DMS114 treated with DMSO at 0.1 percent for 48 hours (cell line): ENCODE measurements at regions not wholly inside any gene's neighbourhood (a gene's known extent, or its start where the extent isn't known, plus 50 kb on each side); places are given as distances from the start of the nearest gene placed in this dataset.
"Not testable (repeated sequence)": the region's sequence is repeated elsewhere in the genome, so short reads cannot be mapped to it uniquely, and the experiment has no call there.

Experiments used
- DNase-seq: peaks from one replicate; lab custom pipeline; 2025; ENCODE audit not compliant: unreplicated experiment; lab: John Stamatoyannopoulos, UW

GRCh38 chr21:20221981-20222380 lies 776.2 kb upstream of the NCAM2 start:
- not testable (repeated sequence) for DNase-seq

DNA sequence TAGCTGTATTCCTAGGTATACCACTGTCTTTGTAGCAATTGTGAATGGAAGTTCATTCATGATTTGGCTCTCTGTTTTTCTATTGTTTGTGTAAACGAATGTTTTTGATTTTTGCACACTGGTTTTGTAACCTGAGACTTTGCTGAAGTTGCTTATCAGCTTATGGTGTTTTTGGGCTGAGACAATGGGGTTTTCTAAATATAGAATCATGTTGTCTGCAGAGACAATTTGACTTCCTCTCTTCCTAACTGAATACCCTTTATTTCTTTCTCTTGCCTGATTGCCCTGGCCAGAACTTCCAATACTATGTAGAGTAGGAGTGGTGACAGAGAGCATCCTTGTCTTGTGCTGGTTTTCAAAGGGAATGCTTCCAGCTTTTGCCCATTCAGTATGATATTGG lies 761.6 kb upstream of the NCAM2 start:
- DNase-seq: not testable (repeated sequence)

GRCh38 chr21:20249401-20249800 lies 748.8 kb upstream of the NCAM2 start:
- DNase-seq: no peak

GRCh38 chr21:20250337-20250736 lies 747.9 kb upstream of the NCAM2 start:
- DNase-seq: no peak

DNA sequence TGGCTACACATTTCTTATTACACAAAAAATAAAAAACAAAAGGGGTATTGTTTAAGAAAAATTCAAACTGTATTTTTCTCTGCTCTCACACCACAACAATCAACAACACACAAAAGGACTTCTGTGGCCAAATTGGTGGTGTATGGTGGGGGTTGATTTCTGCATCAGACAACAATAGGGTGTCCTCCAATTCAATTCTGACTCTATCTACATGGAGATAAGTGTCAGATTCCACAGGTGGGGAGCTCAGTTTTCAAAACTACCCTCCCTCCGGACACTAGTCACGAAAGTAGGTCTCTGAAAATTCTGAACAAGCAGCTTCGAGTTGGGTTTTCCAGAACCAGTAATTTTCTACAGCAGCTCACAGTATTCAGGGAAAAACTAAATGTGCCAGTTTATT lies 744.9 kb upstream of the NCAM2 start:
- DNase-seq: no peak

DNA sequence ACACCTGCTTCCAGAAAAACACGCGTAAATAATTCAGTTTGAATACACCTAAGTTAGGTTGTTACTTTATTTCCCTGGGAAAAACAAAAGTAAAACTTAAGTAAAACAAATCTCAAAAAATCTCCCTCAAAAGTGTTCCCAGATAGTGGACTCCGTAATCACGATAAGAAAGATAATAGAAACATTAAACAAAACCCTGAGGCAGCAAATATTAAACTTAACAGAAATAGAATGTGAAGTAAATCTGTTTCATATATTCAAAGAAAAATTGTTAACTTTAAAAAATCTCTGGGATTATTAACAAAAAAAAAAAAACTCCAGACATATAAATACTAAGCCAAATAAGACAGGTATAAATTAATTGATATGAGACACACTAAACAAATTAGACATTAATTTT lies 743.2 kb upstream of the NCAM2 start:
- no peak for DNase-seq

- DNase-seq: no peak
Observed at GRCh38 chr21:20257052-20257740, 741.0 kb upstream of the NCAM2 start.

GRCh38 chr21:20258542-20258941 lies 739.7 kb upstream of the NCAM2 start:
- DNase-seq: no peak

DNA sequence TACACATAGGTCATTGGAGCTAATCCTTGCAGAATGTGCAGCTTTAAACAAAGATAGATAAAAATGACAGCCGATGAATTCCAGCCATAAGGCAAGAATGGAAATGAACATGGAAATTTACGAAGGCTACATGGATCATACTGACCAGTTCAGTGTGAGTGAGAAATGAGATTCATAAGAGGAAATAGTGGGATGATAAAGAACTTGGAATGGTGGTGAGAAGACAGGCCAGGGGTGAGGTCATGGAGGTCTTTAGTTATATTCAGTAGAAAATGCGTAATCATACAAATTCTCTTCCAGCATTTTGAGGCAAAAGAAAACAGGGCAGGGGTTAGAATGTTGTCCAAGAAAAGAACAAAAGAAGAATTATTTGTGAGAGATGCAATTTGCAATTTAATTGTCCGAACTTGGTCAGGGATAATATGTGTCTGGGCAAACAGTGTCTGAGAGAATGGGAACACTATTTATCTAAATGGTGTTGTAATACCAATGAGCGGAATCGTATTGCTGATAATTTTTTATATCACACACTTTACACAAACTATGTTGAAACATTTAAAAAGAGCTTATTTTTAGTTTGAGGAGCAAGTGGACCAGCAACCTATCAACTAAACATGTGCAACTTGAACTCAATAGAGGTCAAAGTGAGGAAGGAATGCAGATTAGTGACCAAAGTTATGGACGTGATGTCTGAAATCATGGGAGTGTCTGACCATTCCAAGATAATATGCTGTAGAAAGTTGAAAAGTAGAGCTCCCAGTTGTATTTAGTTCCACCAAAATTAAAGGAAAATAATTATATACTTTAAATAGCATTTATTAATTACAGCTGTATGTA lies 739.0 kb upstream of the NCAM2 start:
- no peak for DNase-seq

GRCh38 chr21:20260124-20260523 lies 738.1 kb upstream of the NCAM2 start:
- DNase-seq: no peak

DNA sequence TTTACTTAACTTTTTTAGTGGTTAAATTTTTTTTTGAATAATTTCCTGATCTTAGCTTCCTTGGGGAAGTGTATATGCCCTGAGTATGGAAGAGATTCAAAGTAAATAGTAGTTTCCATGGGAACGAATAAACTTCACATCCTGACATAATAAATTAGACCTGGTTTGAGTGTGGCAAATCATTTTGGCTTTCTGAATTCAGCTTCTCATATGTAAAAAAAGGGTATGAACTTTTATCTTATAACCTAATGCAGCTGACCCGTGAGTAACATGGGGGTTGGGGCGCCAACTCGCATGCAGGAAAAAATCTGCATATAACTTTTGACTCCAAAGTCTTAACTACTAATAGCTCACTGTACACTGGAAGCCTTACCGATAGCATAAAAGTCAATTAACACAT lies 736.8 kb upstream of the NCAM2 start:
- DNase-seq: no peak

GRCh38 chr21:20265707-20266440 lies 732.3 kb upstream of the NCAM2 start:
- no peak for DNase-seq

DNA sequence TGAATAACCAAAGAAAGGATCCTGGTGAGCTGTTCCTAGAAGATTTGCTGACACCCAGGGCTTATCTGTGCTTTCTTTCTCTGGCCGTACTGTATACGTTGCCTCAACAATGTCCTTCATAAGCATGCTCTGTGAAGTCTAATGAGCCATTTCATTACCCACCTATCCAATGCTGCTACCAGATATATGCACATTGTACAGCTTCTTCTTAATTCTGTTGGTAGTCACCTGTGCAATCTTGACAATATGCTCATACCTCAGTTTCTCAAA lies 731.8 kb upstream of the NCAM2 start:
- DNase-seq: no peak

DNA sequence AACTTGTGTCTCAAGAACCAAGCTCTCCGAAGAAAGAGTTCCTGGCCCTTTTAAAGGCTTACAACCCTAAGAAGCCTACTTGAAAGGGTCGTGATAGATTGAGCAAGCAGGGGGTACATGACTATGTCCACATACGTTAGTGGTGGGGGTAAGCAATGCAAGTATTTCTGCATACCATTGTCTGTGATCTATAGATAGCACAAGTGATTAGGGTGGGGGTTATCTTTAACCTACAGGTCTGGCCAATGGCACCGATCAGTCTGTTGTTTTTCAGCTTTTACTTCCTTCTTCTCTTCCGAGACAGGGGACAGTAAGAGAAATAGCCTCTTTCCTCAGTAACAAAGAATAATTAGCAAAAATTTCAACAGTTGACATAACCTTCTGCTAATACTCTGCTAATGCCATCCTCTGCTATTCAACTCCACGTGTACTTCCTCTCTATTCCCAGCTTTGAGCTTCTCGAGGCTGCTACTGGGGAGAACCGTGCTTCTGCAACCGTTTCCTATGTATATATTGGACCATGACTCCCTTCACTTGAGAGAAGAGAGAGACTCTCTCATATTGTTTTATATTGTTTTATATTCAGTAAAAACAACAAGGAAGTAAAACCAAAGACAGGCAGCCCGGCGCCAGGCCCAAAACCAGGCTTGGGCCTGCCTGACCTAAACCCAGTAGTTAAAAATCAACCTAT lies 727.7 kb upstream of the NCAM2 start:
- DNase-seq: no peak

- no peak for DNase-seq
Observed at GRCh38 chr21:20272791-20273362, 725.3 kb upstream of the NCAM2 start.

DNA sequence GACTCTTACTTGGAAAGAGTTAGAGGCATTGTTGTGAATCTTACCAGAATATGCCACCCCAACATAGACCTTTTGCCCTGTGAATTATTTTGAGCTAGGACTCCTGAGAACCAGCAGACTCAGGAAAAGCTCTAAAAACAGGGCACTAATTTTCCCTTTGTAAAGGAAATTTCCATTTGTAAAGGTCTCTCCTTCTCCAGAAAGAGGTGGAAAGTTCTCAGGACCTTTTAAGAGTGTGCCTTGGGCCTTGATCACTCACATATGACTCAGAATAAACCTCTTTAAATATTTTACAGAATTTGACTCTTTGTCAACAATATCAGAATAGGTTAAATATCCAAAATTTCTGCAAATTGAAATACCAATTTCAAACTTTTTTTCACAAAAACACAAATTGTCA lies 721.8 kb upstream of the NCAM2 start:
- DNase-seq: no peak

GRCh38 chr21:20276954-20277353 lies 721.3 kb upstream of the NCAM2 start:
- DNase-seq: no peak

DNA sequence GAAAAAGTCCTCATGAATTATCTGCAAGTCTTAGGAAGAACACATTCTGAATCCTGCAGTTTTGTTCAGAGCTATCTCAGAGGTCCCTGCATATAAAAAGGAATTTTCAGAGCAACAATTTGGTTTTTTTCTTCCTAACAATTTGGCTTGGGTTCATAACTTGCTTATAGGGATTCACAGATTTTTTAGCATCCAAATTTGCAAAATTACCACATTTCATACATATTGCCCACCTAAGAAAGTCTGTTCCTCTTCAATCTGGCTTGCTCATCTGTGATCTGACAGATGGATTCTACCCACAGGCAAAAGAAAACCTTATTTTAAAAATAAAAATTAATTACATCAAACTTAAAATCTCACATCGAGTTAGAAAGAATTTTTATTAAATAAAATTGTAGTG lies 714.4 kb upstream of the NCAM2 start:
- no peak for DNase-seq

DNA sequence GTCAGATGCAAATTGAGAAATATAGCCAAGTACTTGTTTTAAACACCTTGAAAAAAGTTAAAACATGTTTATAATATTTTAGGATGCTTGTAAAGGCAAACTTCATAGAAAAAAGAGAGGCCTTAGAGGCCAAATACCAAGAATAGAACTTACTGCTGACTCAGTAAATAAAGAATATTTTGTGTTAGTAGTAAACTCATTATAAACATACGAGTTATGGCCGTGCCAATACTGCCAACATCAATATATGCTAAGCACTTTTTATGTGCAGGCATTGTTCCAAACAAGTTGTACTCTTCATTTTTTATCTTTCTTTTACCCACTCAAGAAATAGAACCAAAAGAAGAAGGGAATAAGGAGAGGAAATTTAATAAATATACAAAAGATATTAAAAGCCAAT lies 705.9 kb upstream of the NCAM2 start:
- DNase-seq: no peak

DNA sequence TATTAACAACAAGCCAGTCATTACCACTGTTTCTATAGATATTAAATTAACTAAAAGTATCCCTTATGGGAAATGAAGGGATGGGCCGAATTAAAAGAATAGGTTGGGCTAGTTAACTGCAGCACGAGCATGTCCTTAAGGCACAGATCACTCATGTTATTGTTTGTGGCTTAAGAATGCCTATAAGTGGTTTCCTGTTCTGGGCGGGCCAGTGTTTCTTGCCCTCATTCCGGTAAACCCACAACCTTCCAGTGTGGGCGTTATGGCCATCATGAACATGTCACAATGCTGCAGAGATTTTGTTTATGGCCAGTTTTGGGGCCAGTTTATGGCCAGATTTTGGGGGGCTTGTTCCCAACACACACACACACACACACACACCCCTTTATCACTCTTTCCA lies 705.4 kb upstream of the NCAM2 start:
- DNase-seq: not testable (repeated sequence)

DNA sequence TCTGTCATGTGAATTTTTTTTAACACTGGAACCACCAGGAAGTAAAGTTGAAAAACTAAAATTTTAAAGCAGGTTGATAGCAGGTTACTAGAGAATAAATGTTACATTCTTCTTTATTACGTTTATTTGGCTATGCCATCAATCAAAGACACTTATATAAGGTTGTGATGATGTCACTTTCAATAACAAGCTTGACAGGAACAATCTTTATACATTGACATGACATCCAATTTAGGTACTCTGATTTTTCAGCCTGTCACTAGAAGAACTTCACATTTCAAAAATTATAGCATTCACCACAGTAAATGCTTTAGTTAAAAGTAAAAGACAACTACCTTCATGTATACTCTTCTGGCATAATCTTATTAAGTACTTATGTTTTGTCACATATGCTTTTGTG lies 696.8 kb upstream of the NCAM2 start:
- no peak for DNase-seq
